Bronchial epithelial cell (primary cell): ENCODE measurements at regions not wholly inside any gene's neighbourhood (a gene's known extent, or its start where the extent isn't known, plus 50 kb on each side); places are given as distances from the start of the nearest gene placed in this dataset.

Experiments used
- DNase-seq: peaks from one replicate; pipeline ENCODE4 v3.0.0-alpha.2; 2010; ENCODE audit warnings: low read depth
- FAIRE-seq: peaks from 2 replicates; lab custom pipeline; 2011; peaks lifted over from hg19 to GRCh38; lab: Jason Lieb, UNC
- H3K27me3 ChIP-seq: 2 replicates; pipeline ENCODE4 v1.5.1; 2011; ENCODE audit warnings: low read length; ENCODE audit not compliant: control insufficient read depth, insufficient read depth
- H3K36me3 ChIP-seq: 2 replicates; pipeline ENCODE4 v1.5.1; 2011; ENCODE audit warnings: low read length; ENCODE audit not compliant: control insufficient read depth, insufficient read depth
- H3K4me3 ChIP-seq: 2 replicates; pipeline ENCODE4 v1.5.1; 2011; ENCODE audit warnings: mild to moderate bottlenecking, low read depth, low read length, control low read depth
- CTCF ChIP-seq: IDR thresholded peaks from 2 replicates; pipeline ENCODE4 v1.5.1; 2011; ENCODE audit warnings: mild to moderate bottlenecking, moderate library complexity, low read length, control low read depth, inconsistent platforms; ENCODE audit not compliant: insufficient read depth, severe bottlenecking

DNA sequence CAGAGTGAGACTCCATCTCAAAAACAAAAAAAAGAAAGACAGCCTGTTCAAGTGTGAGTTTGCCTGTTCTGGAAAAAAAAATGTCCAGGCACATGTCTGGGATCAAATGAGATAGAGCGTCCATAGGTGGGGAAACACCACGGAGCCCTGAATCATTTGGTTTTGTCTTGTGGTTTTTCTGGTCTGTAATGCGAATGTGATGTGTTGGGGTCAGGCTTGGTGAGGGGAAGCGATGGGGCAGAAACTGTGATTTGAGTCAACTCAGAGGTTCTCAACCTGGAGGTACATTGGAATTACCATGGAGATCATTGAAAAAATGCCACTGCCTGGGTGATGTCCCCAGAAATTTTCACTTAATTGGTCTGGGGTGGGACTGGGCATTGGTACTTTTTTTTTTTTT is 183.9 kb upstream of the PWP1 start:
- no peaks in the 10 kb centered on the region for H3K36me3 ChIP-seq
- no peak for FAIRE-seq
- TF ChIP-seq CTCF, result no peak
- H3K27me3 ChIP-seq, result no peaks in the 10 kb centered on the region
- no peak overlapping the region for H3K4me3 ChIP-seq
- DNase-seq, result no peak

GRCh38 chr12:107503129-107503855 is 182.3 kb upstream of the PWP1 start:
- no peak for TF ChIP-seq CTCF

GRCh38 chr12:107503887-107504885 is 181.4 kb upstream of the PWP1 start:
- FAIRE-seq, result no peak
- DNase-seq, result no peak
- TF ChIP-seq CTCF, result no peak
- no peaks in the 10 kb centered on the region for H3K36me3 ChIP-seq
- H3K4me3 ChIP-seq, result no peak overlapping the region
- no peaks in the 10 kb centered on the region for H3K27me3 ChIP-seq

More at GRCh38 chr12:107503129-107503855, 182.3 kb upstream of the PWP1 start:
- H3K4me3 ChIP-seq, result no peak overlapping the region
- FAIRE-seq (no peak), DNase-seq (no peak)
- no peaks in the 10 kb centered on the region for H3K27me3 ChIP-seq
- no peaks in the 10 kb centered on the region for H3K36me3 ChIP-seq

DNA sequence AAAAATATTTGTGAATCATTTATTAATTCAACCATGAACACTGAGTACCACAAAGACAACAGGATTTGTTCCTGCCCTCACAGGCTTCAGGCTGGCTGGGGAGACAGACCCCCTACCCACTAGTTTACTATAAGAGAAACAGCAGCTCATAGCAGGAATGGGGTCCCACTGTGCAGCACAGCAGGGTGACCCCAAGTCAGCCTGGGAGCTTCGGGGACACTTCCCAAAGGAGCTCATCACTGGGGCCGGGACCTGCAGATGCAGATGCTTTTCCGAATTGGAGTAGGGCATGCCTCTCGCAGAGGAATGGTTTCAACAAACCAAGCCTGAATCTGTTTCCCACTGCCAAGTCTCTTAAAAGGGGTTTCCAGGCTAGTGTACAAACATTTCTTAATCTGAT is 176.2 kb upstream of the PWP1 start:
- no peaks in the 10 kb centered on the region for H3K27me3 ChIP-seq
- DNase-seq (no peak), FAIRE-seq (no peak)
- H3K4me3 ChIP-seq, result no peak overlapping the region
- no peaks in the 10 kb centered on the region for H3K36me3 ChIP-seq
- no peak for TF ChIP-seq CTCF

DNA sequence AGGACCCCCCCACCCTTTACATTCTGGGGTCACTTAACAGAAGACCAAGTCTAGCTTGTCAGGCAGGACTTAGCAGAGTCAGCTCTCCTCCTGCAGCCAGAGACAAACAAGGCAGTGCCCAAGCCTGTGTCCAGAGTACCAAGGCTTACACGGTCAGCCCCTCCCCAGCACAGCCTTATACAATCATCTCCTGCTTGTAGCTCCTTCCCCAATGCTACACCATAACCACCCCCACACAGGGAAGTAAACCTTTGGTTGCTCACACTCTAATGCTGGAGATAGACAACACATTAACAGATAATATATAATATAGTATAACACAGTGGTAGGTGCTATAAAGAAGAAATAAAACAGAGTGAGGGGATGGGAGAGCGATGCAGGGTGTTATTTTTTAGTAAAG is 175.4 kb upstream of the PWP1 start:
- no peak for FAIRE-seq
- no peak for TF ChIP-seq CTCF

More for the DNA sequence above, 175.4 kb upstream of the PWP1 start:
- Histone ChIP-seq H3K36me3 (no peaks in the 10 kb centered on the region), H3K27me3 (no peaks in the 10 kb centered on the region), H3K4me3 (no peak overlapping the region)
- no peak for DNase-seq
